ACHN (cell line): ENCODE measurements at regions not wholly inside any gene's neighbourhood (a gene's known extent, or its start where the extent isn't known, plus 50 kb on each side); places are given as distances from the start of the nearest gene placed in this dataset.
"Not testable (repeated sequence)": the region's sequence is repeated elsewhere in the genome, so short reads cannot be mapped to it uniquely, and the experiment has no call there.

Experiments
- DNase-seq: peaks from one replicate; pipeline ENCODE4 v3.0.0-alpha.2; 2015
- in situ Hi-C: cut with HindIII; loops from 2 replicates; pipeline ENCODE4 v1.10.0; 2017; ENCODE audit warnings: low sequenced_read_pairs, low pct_ligation_motif_present, low pct_unique_long_range_greater_than_20kb

- in situ Hi-C loops: no loop called here
- no peak for DNase-seq
These were observed 101.6 kb upstream of the KRAS start for GRCh38 chr12:25352083-25352918.

GRCh38 chr12:25348593-25348895 is 97.8 kb upstream of the KRAS start:
- in situ Hi-C loops: no loop called here

GRCh38 chr12:25347716-25348592 is 97.2 kb upstream of the KRAS start:
- DNase-seq: no peak
- in situ Hi-C loops: no loop called here

More at GRCh38 chr12:25348593-25348895, 97.8 kb upstream of the KRAS start:
- no peak for DNase-seq

GRCh38 chr12:25341877-25342276 is 91.1 kb upstream of the KRAS start:
- in situ Hi-C loops, DNase-seq: not testable (repeated sequence)

GRCh38 chr12:25337916-25338315 is 87.2 kb upstream of the KRAS start:
- in situ Hi-C loops: no loop called here
- no peak for DNase-seq

GRCh38 chr12:25332143-25332542 is 81.4 kb upstream of the KRAS start:
- in situ Hi-C loops: no loop called here

GRCh38 chr12:25328072-25328712 is 77.5 kb upstream of the KRAS start:
- DNase-seq: no peak
- in situ Hi-C loops: no loop called here

More at GRCh38 chr12:25332143-25332542, 81.4 kb upstream of the KRAS start:
- DNase-seq: no peak

- DNase-seq: no peak
These were observed 76.6 kb upstream of the KRAS start for GRCh38 chr12:25327321-25327720.

GRCh38 chr12:25326326-25326725 is 75.6 kb upstream of the KRAS start:
- in situ Hi-C loops: no loop called here
- no peak for DNase-seq

More at GRCh38 chr12:25327321-25327720, 76.6 kb upstream of the KRAS start:
- in situ Hi-C loops: no loop called here

- in situ Hi-C loops: no loop called here
These were observed 74.1 kb upstream of the KRAS start for GRCh38 chr12:25324861-25325260.

GRCh38 chr12:25323581-25323982 is 72.9 kb upstream of the KRAS start:
- no peak for DNase-seq
- in situ Hi-C loops: no loop called here

More at GRCh38 chr12:25324861-25325260, 74.1 kb upstream of the KRAS start:
- no peak for DNase-seq

GRCh38 chr12:25322918-25323531 is 72.3 kb upstream of the KRAS start:
- no peak for DNase-seq
- in situ Hi-C loops: no loop called here

GRCh38 chr12:25322351-25322750 is 71.6 kb upstream of the KRAS start:
- in situ Hi-C loops: no loop called here
- DNase-seq: no peak

GRCh38 chr12:25321772-25322171 is 71.0 kb upstream of the KRAS start:
- in situ Hi-C loops: no loop called here
- no peak for DNase-seq

- in situ Hi-C loops: no loop called here
- DNase-seq: no peak
These were observed 69.6 kb upstream of the KRAS start for GRCh38 chr12:25320123-25321006.

GRCh38 chr12:25319233-25319984 is 68.7 kb upstream of the KRAS start:
- DNase-seq: no peak
- in situ Hi-C loops: no loop called here

GRCh38 chr12:25317553-25317952 is 66.8 kb upstream of the KRAS start:
- in situ Hi-C loops: no loop called here
- DNase-seq: no peak
